ENCODE measurements at regions not wholly inside any gene's neighbourhood (a gene's known extent, or its start where the extent isn't known, plus 50 kb on each side); places are given as distances from the start of the nearest gene placed in this dataset.

- H3K27me3 Mint-ChIP-seq (ENCODE audit: low read depth): no peaks in the 10 kb centered on the region
- DNase-seq (ENCODE audit: low read depth, low spot score): no peak
- no peak overlapping the region for H3K27ac Mint-ChIP-seq (ENCODE audit: unreplicated experiment)
- H3K36me3 Mint-ChIP-seq (ENCODE audit: low read depth): peaks cover 2% of the 10 kb centered on the region
- H3K4me3 Mint-ChIP-seq: no peak overlapping the region
- no peak for TF ChIP-seq CTCF (conservative IDR thresholded peaks at IDR 0.05)
- H3K4me1 Mint-ChIP-seq: peaks cover 4% of the 10 kb centered on the region
- peaks cover 3% of the 10 kb centered on the region for H3K9me3 Mint-ChIP-seq
Measured at GRCh38 chr1:239617731-239618130, 231.4 kb downstream of the CHRM3 start.

GRCh38 chr1:239619190-239619589, 232.8 kb downstream of the CHRM3 start:
- TF ChIP-seq CTCF (conservative IDR thresholded peaks at IDR 0.05): no peak
- Mint-ChIP-seq H3K4me1 (peaks cover 4% of the 10 kb centered on the region), H3K4me3 (no peak overlapping the region), H3K27ac (ENCODE audit: unreplicated experiment) (no peak overlapping the region), H3K36me3 (ENCODE audit: low read depth) (peaks cover 2% of the 10 kb centered on the region), H3K9me3 (peaks cover 3% of the 10 kb centered on the region), H3K27me3 (ENCODE audit: low read depth) (no peaks in the 10 kb centered on the region)
- DNase-seq (ENCODE audit: low read depth, low spot score): no peak

GRCh38 chr1:239630767-239631166, 244.4 kb downstream of the CHRM3 start:
- DNase-seq (ENCODE audit: low read depth, low spot score): no peak
- TF ChIP-seq CTCF (conservative IDR thresholded peaks at IDR 0.05): no peak
- peaks cover 6% of the 10 kb centered on the region for H3K36me3 Mint-ChIP-seq (ENCODE audit: low read depth)
- peak overlapping the region; percentile 49 for H3K4me3 Mint-ChIP-seq
- H3K27me3 Mint-ChIP-seq (ENCODE audit: low read depth): no peaks in the 10 kb centered on the region
- peaks cover 4% of the 10 kb centered on the region for H3K4me1 Mint-ChIP-seq
- peaks cover 2% of the 10 kb centered on the region for H3K9me3 Mint-ChIP-seq
- H3K27ac Mint-ChIP-seq (ENCODE audit: unreplicated experiment): no peak overlapping the region

- Mint-ChIP-seq H3K4me3 (no peak overlapping the region), H3K27me3 (ENCODE audit: low read depth) (no peaks in the 10 kb centered on the region), H3K9me3 (peaks cover 2% of the 10 kb centered on the region), H3K36me3 (ENCODE audit: low read depth) (peaks cover 8% of the 10 kb centered on the region), H3K27ac (ENCODE audit: unreplicated experiment) (no peak overlapping the region), H3K4me1 (peaks cover 4% of the 10 kb centered on the region)
- DNase-seq (ENCODE audit: low read depth, low spot score): no peak
- no peak for TF ChIP-seq CTCF (conservative IDR thresholded peaks at IDR 0.05)
Measured at GRCh38 chr1:239633432-239633831, 247.1 kb downstream of the CHRM3 start.

- Mint-ChIP-seq H3K27me3 (ENCODE audit: low read depth) (no peaks in the 10 kb centered on the region), H3K4me1 (peaks cover 4% of the 10 kb centered on the region), H3K4me3 (no peak overlapping the region), H3K9me3 (peaks cover 2% of the 10 kb centered on the region), H3K36me3 (ENCODE audit: low read depth) (peaks cover 8% of the 10 kb centered on the region), H3K27ac (ENCODE audit: unreplicated experiment) (no peak overlapping the region)
- TF ChIP-seq CTCF (conservative IDR thresholded peaks at IDR 0.05): no peak
- DNase-seq (ENCODE audit: low read depth, low spot score): no peak
Measured at GRCh38 chr1:239635276-239635675, 248.9 kb downstream of the CHRM3 start.

GRCh38 chr1:239636347-239636746, 250.0 kb downstream of the CHRM3 start:
- DNase-seq (ENCODE audit: low read depth, low spot score): no peak
- H3K27me3 Mint-ChIP-seq (ENCODE audit: low read depth): no peaks in the 10 kb centered on the region
- no peak overlapping the region for H3K27ac Mint-ChIP-seq (ENCODE audit: unreplicated experiment)
- H3K36me3 Mint-ChIP-seq (ENCODE audit: low read depth): peaks cover 8% of the 10 kb centered on the region
- no peaks in the 10 kb centered on the region for H3K4me1 Mint-ChIP-seq
- no peak overlapping the region for H3K4me3 Mint-ChIP-seq
- H3K9me3 Mint-ChIP-seq: peaks cover 2% of the 10 kb centered on the region
- TF ChIP-seq CTCF (conservative IDR thresholded peaks at IDR 0.05): no peak
